IMR-90 (cell line): ENCODE measurements at regions not wholly inside any gene's neighbourhood (a gene's known extent, or its start where the extent isn't known, plus 50 kb on each side); places are given as distances from the start of the nearest gene placed in this dataset.

ENCODE experiments used
- ATAC-seq: fragments of 200-7000 bp; cut with Tn5 transposase; 2 replicates; pipeline ENCODE4 v1.9.1; 2020; ENCODE audit warnings: low read depth, mild to moderate bottlenecking, moderate library complexity
- BruUV-seq: library from RNA; stranded (reverse); fragments of 400-500 nt; replicated peaks from 2 replicates; lab custom pipeline; 2021; lab: Mats Ljungman, UMichigan
- CTCF ChIA-PET: fragments of 300-600 bp; formaldehyde crosslinking; extraction: SDS; loops from one replicate; lab custom pipeline; 2021; ENCODE audit warnings: antibody characterized with exemption; lab: Yijun Ruan, JAX
- POLR2A ChIA-PET: fragments of 300-600 bp; sonication (Branson Sonifier 250); formaldehyde crosslinking; loops from one replicate; lab custom pipeline; 2022; ENCODE audit warnings: antibody characterized with exemption; ENCODE audit not compliant: unreplicated experiment; lab: Charles Lee
- DNase-seq: peaks from one replicate; pipeline ENCODE4 v3.0.0; 2013
- H2AFZ ChIP-seq: replicated peaks from 2 replicates; pipeline ENCODE3; 2013; ENCODE audit warnings: low read length, mild to moderate bottlenecking; ENCODE audit not compliant: poor library complexity
- H2AK5ac ChIP-seq: 2 replicates; pipeline ENCODE4 v1.6.1; 2013; ENCODE audit warnings: low read depth, low read length, inconsistent platforms
- H2AK9ac ChIP-seq: replicated peaks from 2 replicates; pipeline ENCODE3; 2013; ENCODE audit warnings: mild to moderate bottlenecking, low read depth, low read length, moderate library complexity; ENCODE audit not compliant: poor library complexity
- H2BK120ac ChIP-seq: 2 replicates; pipeline ENCODE4 v1.6.1; 2013; ENCODE audit warnings: low read depth, low read length, inconsistent platforms
- H2BK15ac ChIP-seq: 3 replicates; pipeline ENCODE4 v1.6.1; 2013; ENCODE audit warnings: low read depth, low read length, inconsistent platforms
- H2BK20ac ChIP-seq: 2 replicates; pipeline ENCODE4 v1.6.1; 2013; ENCODE audit warnings: low read depth, mild to moderate bottlenecking, inconsistent platforms, low read length, moderate library complexity
- H2BK5ac ChIP-seq: 2 replicates; pipeline ENCODE4 v1.6.1; 2013; ENCODE audit warnings: mild to moderate bottlenecking, low read depth, low read length, inconsistent platforms; ENCODE audit not compliant: poor library complexity, severe bottlenecking
- H3K14ac ChIP-seq: replicated peaks from 2 replicates; pipeline ENCODE4 v1.6.1; 2013; ENCODE audit warnings: low read depth, low read length, inconsistent platforms
- H3K18ac ChIP-seq: 2 replicates; pipeline ENCODE4 v1.6.1; 2013; ENCODE audit warnings: low read depth, low read length, control low read depth
- H3K23ac ChIP-seq: 2 replicates; pipeline ENCODE4 v1.6.1; 2013; ENCODE audit warnings: low read depth, low read length, inconsistent platforms
- H3K27ac ChIP-seq: 2 replicates; pipeline ENCODE4 v1.5.1; 2013; ENCODE audit warnings: mild to moderate bottlenecking, control low read depth, low read length; ENCODE audit not compliant: insufficient read depth
- H3K27me3 ChIP-seq: 2 replicates; pipeline ENCODE4 v1.6.1; 2013; ENCODE audit warnings: low read length; ENCODE audit not compliant: control insufficient read depth, insufficient read depth
- H3K36me3 ChIP-seq: 2 replicates; pipeline ENCODE4 v1.6.1; 2013; ENCODE audit warnings: low read length, mixed read lengths; ENCODE audit not compliant: control insufficient read depth, insufficient read depth
- H3K4ac ChIP-seq: 2 replicates; pipeline ENCODE4 v1.6.1; 2013; ENCODE audit warnings: low read depth, low read length, inconsistent platforms
- H3K4me1 ChIP-seq: 2 replicates; pipeline ENCODE4 v1.6.1; 2013; ENCODE audit warnings: low read length, mixed read lengths; ENCODE audit not compliant: control insufficient read depth, insufficient read depth
- H3K4me2 ChIP-seq: 2 replicates; pipeline ENCODE4 v1.6.1; 2013; ENCODE audit warnings: low read depth, mild to moderate bottlenecking, control low read depth, low read length, moderate library complexity
- H3K4me3 ChIP-seq: 2 replicates; pipeline ENCODE4 v1.5.1; 2013; ENCODE audit warnings: low read depth, mild to moderate bottlenecking, control low read depth, low read length, moderate library complexity; ENCODE audit not compliant: insufficient read depth
- H3K56ac ChIP-seq: 2 replicates; pipeline ENCODE4 v1.6.1; 2013; ENCODE audit warnings: low read length, inconsistent platforms; ENCODE audit not compliant: insufficient read depth; ENCODE audit errors: extremely low read depth
- H3K79me1 ChIP-seq, 2 experiments: 2 replicates each; pipeline ENCODE4 v1.6.1; 2013; ENCODE audit warnings: low read length in 2 of 2, inconsistent platforms in 1 of 2, low read depth in 1 of 2
- H3K9ac ChIP-seq: 2 replicates; pipeline ENCODE4 v1.6.1; 2013; ENCODE audit warnings: low read depth, low read length, control low read depth
- H3K9me1 ChIP-seq: 2 replicates; pipeline ENCODE4 v1.6.1; 2013; ENCODE audit warnings: low read length, inconsistent platforms; ENCODE audit not compliant: insufficient read depth
- H3K9me3 ChIP-seq: 2 replicates; pipeline ENCODE4 v1.6.1; 2013; ENCODE audit warnings: low read length; ENCODE audit not compliant: control insufficient read depth, insufficient read depth
- H4K20me1 ChIP-seq: 2 replicates; pipeline ENCODE4 v1.6.1; 2013; ENCODE audit warnings: low read length, inconsistent platforms; ENCODE audit not compliant: insufficient read depth
- H4K5ac ChIP-seq: 2 replicates; pipeline ENCODE4 v1.6.1; 2013; ENCODE audit warnings: mild to moderate bottlenecking, low read depth, low read length, control low read depth
- H4K8ac ChIP-seq, 2 experiments: 2 replicates each; pipeline ENCODE4 v1.6.1; 2013; ENCODE audit warnings: low read depth in 2 of 2, low read length in 2 of 2, control low read depth in 1 of 2, inconsistent platforms in 1 of 2
- H4K91ac ChIP-seq: 2 replicates; pipeline ENCODE4 v1.6.1; 2013; ENCODE audit warnings: low read depth, low read length, inconsistent platforms; ENCODE audit not compliant: insufficient read depth
- BHLHE40 ChIP-seq: fragments of 150-350 bp; IDR thresholded peaks from 2 replicates; pipeline ENCODE4 v1.6.1; 2016; ENCODE audit warnings: mild to moderate bottlenecking, low read depth, low read length
- CEBPB ChIP-seq: IDR thresholded peaks from 2 replicates; pipeline ENCODE4 v1.6.1; 2012; ENCODE audit warnings: low read depth, low read length, improper control_type of control experiment
- CHD1 ChIP-seq: IDR thresholded peaks from 2 replicates; pipeline ENCODE4 v1.6.1; 2012; ENCODE audit warnings: low read depth, low read length, improper control_type of control experiment
- CTCF ChIP-seq: conservative IDR thresholded peaks from 2 replicates; pipeline ENCODE4 v1.5.1; 2012; ENCODE audit warnings: mild to moderate bottlenecking, low read depth, low read length, improper control_type of control experiment
- MXI1 ChIP-seq: IDR thresholded peaks from 2 replicates; pipeline ENCODE4 v1.6.1; 2012; ENCODE audit warnings: low read depth, mild to moderate bottlenecking, low read length, moderate library complexity, borderline replicate concordance
- NFE2L2 ChIP-seq: fragments of 150-350 bp; IDR thresholded peaks from 2 replicates; pipeline ENCODE4 v1.6.1; 2016; ENCODE audit warnings: low read depth, mild to moderate bottlenecking, low read length
- RCOR1 ChIP-seq: IDR thresholded peaks from 2 replicates; pipeline ENCODE4 v1.6.1; 2012; ENCODE audit warnings: mild to moderate bottlenecking, low read length, improper control_type of control experiment; ENCODE audit not compliant: insufficient replicate concordance
- WGBS, 2 experiments: methylation state at CpG; one replicate each; pipeline versions ENCODE4 v1.1.5 to v1.1.7; 2013; ENCODE audit warnings: missing lambda C conversion rate in 2 of 2; ENCODE audit not compliant: insufficient read length in 1 of 2; ENCODE audit errors: extremely low coverage in 2 of 2; 5-methylcytosine and 5-hydroxymethylcytosine counted together
- dilution Hi-C: fragments of 300-500 bp; cut with HindIII; formaldehyde crosslinking; loops from one replicate; pipeline ENCODE4 v1.14.3; 2018; ENCODE audit warnings: low sequenced_read_pairs; ENCODE audit not compliant: unreplicated experiment
- in situ Hi-C: fragments of 300-500 bp; cut with MboI; formaldehyde crosslinking; loops from 3 replicates; pipeline ENCODE4 v1.14.3; 2019; ENCODE audit warnings: low sequenced_read_pairs, inconsistent platforms, mixed read lengths
- intact Hi-C: fragments of 100-400 bp; cut with micrococcal nuclease; formaldehyde crosslinking; loops from 2 replicates; pipeline ENCODE4 v1.10.0; 2022
- TF ChIP-seq, protein P1 (sequence below): fragments of 150-350 bp; IDR thresholded peaks from 2 replicates; pipeline ENCODE4 v1.6.1; 2017; ENCODE audit warnings: mild to moderate bottlenecking, antibody characterized with exemption, low read length, low read depth
- TF ChIP-seq, protein P2 (sequence below): fragments of 150-350 bp; IDR thresholded peaks from 2 replicates; pipeline ENCODE4 v1.6.1; 2016; ENCODE audit warnings: low read depth, mild to moderate bottlenecking, low read length, moderate library complexity, borderline replicate concordance

- TF ChIP-seq CHD1 (no peak), CEBPB (no peak), BHLHE40 (no peak), MXI1 (no peak), NFE2L2 (no peak), CTCF (no peak), RCOR1 (no peak)
- TF ChIP-seq, protein P1, sequence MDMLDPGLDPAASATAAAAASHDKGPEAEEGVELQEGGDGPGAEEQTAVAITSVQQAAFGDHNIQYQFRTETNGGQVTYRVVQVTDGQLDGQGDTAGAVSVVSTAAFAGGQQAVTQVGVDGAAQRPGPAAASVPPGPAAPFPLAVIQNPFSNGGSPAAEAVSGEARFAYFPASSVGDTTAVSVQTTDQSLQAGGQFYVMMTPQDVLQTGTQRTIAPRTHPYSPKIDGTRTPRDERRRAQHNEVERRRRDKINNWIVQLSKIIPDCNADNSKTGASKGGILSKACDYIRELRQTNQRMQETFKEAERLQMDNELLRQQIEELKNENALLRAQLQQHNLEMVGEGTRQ = no peak
- TF ChIP-seq, protein P2, sequence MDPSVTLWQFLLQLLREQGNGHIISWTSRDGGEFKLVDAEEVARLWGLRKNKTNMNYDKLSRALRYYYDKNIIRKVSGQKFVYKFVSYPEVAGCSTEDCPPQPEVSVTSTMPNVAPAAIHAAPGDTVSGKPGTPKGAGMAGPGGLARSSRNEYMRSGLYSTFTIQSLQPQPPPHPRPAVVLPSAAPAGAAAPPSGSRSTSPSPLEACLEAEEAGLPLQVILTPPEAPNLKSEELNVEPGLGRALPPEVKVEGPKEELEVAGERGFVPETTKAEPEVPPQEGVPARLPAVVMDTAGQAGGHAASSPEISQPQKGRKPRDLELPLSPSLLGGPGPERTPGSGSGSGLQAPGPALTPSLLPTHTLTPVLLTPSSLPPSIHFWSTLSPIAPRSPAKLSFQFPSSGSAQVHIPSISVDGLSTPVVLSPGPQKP = no peak
- no peaks in the 10 kb centered on the region for H4K20me1 ChIP-seq
- H3K27me3 ChIP-seq = peaks cover 5% of the 10 kb centered on the region
- no peak for ATAC-seq
- no peak overlapping the region for H4K5ac ChIP-seq
- no peak overlapping the region for H3K14ac ChIP-seq
- no peak overlapping the region for H4K8ac ChIP-seq
- no peak overlapping the region for H3K23ac ChIP-seq
- H3K9ac ChIP-seq = no peak overlapping the region
- no peak overlapping the region for H3K4ac ChIP-seq
- POLR2A ChIA-PET = no interaction called here
- intact Hi-C loops (no loop called here), dilution Hi-C loops (no loop called here), in situ Hi-C loops (loop anchor here (25.0 kb wide), 3 partner anchors 129 to 871 kb away; partner anchors contain the start of gene APMAP)
- CTCF ChIA-PET = no interaction called here
- H2BK20ac ChIP-seq = no peak overlapping the region
- no TSS peak for BruUV-seq
- peak overlapping the region; percentile 24 for H2AK9ac ChIP-seq
- H3K36me3 ChIP-seq = no peaks in the 10 kb centered on the region
- H3K9me1 ChIP-seq = no peaks in the 10 kb centered on the region
- H3K56ac ChIP-seq = no peak overlapping the region
- H3K4me2 ChIP-seq = no peak overlapping the region; the same call in 1 of the 2 replicates
- H2BK120ac ChIP-seq = no peak overlapping the region
- no peak overlapping the region for H2BK5ac ChIP-seq
- no peaks in the 10 kb centered on the region for H3K9me3 ChIP-seq
- H3K79me1 ChIP-seq = no peaks in the 10 kb centered on the region
- H3K27ac ChIP-seq = no peak overlapping the region
- H3K18ac ChIP-seq = no peak overlapping the region
- DNase-seq = no peak
- H2AFZ ChIP-seq = no peak overlapping the region
- no peak overlapping the region for H2AK5ac ChIP-seq
- no peaks in the 10 kb centered on the region for H3K4me1 ChIP-seq
- WGBS, 2 experiments = 45% methylated on average over 12 of the region's 37 CpGs; no CpG with 5 or more reads in 1 of the 2 experiments
- H3K4me3 ChIP-seq = no peak overlapping the region
- no peak overlapping the region for H4K91ac ChIP-seq
- H2BK15ac ChIP-seq = no peak overlapping the region
Measured at GRCh38 chr20:25858495-25859425, 162.1 kb upstream of the ZNF337 start.
